GM12891 (cell line): ENCODE measurements at regions not wholly inside any gene's neighbourhood (a gene's known extent, or its start where the extent isn't known, plus 50 kb on each side); places are given as distances from the start of the nearest gene placed in this dataset.

ENCODE experiments used
- DNase-seq: peaks from one replicate; pipeline ENCODE4 v3.0.0; 2011; ENCODE audit warnings: low spot score; ENCODE audit not compliant: insufficient read length
- FAIRE-seq: peaks from 2 replicates; lab custom pipeline; 2011; peaks lifted over from hg19 to GRCh38; lab: Jason Lieb, UNC
- PAX5 ChIP-seq: IDR thresholded peaks from 2 replicates; pipeline ENCODE4 v1.6.1; 2011; ENCODE audit warnings: low read length, moderate library complexity, mild to moderate bottlenecking; ENCODE audit not compliant: insufficient read depth, severe bottlenecking
- POLR2A ChIP-seq: IDR thresholded peaks from 2 replicates; pipeline ENCODE4 v1.6.1; 2011; ENCODE audit warnings: low read depth, low read length, control low read depth
- POLR2AphosphoS5 ChIP-seq: IDR thresholded peaks from 2 replicates; pipeline ENCODE4 v1.6.1; 2011; ENCODE audit warnings: low read depth, low read length, control low read depth
- POU2F2 ChIP-seq: IDR thresholded peaks from 2 replicates; pipeline ENCODE4 v1.6.1; 2011; ENCODE audit warnings: low read depth, mild to moderate bottlenecking, control low read depth, low read length, moderate library complexity
- SPI1 ChIP-seq: IDR thresholded peaks from 2 replicates; pipeline ENCODE4 v1.6.1; 2011; ENCODE audit warnings: low read depth, low read length, control low read depth
- TAF1 ChIP-seq: IDR thresholded peaks from 2 replicates; pipeline ENCODE4 v1.6.1; 2011; ENCODE audit warnings: low read depth, low read length, control low read depth

- TF ChIP-seq PAX5: no peak
- TF ChIP-seq POU2F2: no peak
- no peak for TF ChIP-seq TAF1
- FAIRE-seq (no peak), DNase-seq (no peak)
Measured at GRCh38 chr1:82710091-82710490, 909.4 kb downstream of the ADGRL2 start.

GRCh38 chr1:82707681-82708080, 906.9 kb downstream of the ADGRL2 start:
- DNase-seq: no peak
- TF ChIP-seq POU2F2: no peak
- no peak for TF ChIP-seq TAF1
- no peak for TF ChIP-seq POLR2A
- no peak for TF ChIP-seq PAX5
- FAIRE-seq: no peak

GRCh38 chr1:82706741-82707140, 906.0 kb downstream of the ADGRL2 start:
- TF ChIP-seq TAF1: no peak
- TF ChIP-seq POLR2A: no peak
- no peak for TF ChIP-seq POU2F2
- TF ChIP-seq SPI1: no peak
- no peak for TF ChIP-seq PAX5
- TF ChIP-seq POLR2AphosphoS5: no peak
- DNase-seq (no peak), FAIRE-seq (no peak)

DNA sequence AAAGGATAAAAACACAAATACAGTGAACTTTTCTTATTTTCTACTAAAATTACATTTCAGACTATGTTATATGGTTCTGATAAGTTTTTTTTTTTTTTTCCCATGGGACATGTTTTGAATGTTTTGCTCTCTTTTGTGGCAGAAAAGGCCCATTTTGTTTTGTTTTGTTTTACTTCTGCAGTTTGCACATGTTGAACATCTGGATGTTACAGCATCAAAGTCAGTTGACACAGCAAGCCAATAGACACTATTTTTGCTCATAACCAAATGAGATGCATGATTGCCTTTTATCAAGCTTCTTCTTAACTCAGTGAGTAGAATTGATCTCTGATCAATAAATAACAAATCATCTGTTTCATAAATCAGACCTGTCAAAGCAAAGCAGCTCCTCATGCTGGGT, 904.2 kb downstream of the ADGRL2 start:
- no peak for DNase-seq
- TF ChIP-seq POU2F2 (no peak), POLR2A (no peak)
- no peak for FAIRE-seq

DNA sequence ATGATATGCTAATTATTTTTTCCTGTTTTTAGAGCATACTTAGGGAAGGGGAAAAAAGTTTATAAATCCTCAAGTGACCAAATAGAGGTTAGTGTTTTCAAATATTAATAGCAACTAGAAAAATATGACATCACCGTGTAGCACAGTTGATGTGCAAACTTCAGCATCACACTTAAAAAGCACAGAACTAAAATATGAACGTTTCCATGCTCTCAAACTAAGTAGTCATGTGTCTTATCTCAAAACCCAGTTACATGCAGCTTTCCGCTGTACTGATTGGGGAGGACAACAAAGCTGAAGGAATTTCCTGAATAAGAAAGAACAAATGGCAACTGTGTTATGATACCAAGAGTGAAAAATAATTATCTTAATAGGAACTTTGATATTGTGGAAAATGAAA, 903.7 kb downstream of the ADGRL2 start:
- FAIRE-seq: no peak
- TF ChIP-seq SPI1 (no peak), POLR2A (no peak), TAF1 (no peak), POU2F2 (no peak), PAX5 (no peak), POLR2AphosphoS5 (no peak)
- DNase-seq: no peak

DNA sequence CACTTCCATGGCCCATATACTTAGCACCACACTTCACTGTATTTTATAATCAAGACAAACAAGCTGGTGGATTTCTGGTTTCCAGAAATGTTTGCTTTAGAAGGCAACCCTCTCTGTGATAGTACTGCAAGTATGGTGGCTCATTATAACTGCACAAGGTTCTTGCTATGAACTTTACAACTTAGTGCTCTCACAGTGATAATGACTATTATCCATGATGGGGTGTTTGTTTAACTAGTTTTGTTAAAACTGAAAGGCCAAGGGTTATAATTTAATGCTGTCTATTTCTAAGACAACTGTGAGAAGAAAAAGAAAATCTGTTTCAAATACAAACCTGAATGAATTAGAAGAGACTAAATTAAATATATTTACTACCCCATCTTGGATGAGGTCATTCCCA, 903.2 kb downstream of the ADGRL2 start:
- TF ChIP-seq TAF1: no peak
- no peak for TF ChIP-seq POLR2A
- DNase-seq (no peak), FAIRE-seq (no peak)

DNA sequence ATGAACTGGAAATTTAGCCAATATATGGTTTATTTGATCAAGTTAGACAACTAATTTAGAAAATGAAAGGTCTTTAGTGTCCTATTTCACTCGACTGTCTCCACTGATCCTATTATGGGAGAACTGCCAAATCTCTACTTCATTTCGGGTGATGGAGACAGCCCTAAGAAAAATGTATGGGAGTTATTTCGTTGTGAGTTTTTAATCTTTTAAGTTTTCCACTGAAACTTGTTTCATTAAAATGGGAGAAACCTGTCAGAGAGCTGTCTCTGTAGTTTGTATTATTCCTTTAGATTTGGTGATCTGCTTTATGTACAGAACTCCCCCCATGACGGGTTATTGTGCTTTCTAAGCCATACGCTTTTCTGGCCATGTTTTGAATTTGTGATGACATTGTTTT, 899.7 kb downstream of the ADGRL2 start:
- no peak for FAIRE-seq
- DNase-seq: no peak

DNA sequence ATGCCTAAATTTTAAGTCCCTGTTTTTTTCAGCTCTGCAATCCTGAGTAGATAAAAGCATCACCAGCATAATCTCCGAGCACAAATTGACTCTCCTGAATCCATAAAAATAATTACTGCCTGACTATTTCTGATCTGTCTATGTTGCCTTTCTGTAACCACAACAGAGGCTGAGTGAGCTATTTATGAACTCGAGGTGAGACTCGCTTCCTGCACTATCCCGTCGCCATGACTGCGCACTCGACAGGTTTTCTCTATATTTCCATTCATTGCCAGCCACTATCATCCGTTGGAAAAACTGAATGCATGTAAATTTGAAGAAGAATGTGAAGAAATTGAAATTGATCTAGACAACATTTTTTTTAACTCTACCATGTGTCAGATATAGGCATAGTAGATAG, 897.2 kb downstream of the ADGRL2 start:
- no peak for FAIRE-seq
- no peak for DNase-seq

More for the DNA sequence above, 899.7 kb downstream of the ADGRL2 start:
- TF ChIP-seq POU2F2 (no peak), TAF1 (no peak), PAX5 (no peak), POLR2AphosphoS5 (no peak), SPI1 (no peak), POLR2A (no peak)

GRCh38 chr1:82695443-82695842, 894.7 kb downstream of the ADGRL2 start:
- DNase-seq (no peak), FAIRE-seq (no peak)
- TF ChIP-seq PAX5 (no peak), TAF1 (no peak)

More for the DNA sequence above, 897.2 kb downstream of the ADGRL2 start:
- TF ChIP-seq TAF1: no peak

- FAIRE-seq (no peak), DNase-seq (no peak)
- no peak for TF ChIP-seq POLR2AphosphoS5
- TF ChIP-seq TAF1: no peak
- TF ChIP-seq PAX5: no peak
- TF ChIP-seq POU2F2: no peak
- TF ChIP-seq POLR2A: no peak
- TF ChIP-seq SPI1: no peak
Measured at GRCh38 chr1:82690411-82690810, 889.7 kb downstream of the ADGRL2 start.

DNA sequence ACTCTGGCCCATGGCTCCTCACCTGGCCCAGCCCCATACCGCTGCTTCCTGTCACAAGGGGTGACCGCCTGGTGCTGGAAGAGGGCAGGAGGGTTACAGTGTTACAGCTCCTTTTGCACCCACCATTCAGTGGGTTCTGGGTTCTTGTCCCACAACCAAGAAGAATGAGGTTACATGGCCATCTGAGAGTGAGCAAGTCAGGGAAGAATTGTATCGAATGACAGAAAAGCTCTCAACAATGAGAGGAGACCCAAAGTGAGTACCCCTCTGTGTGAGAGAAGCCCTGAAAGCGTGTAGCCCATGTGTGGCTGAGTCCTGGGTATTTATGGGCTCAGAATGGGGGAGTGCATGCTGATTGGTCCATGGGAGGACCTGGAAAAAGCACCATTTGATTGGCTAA, 888.5 kb downstream of the ADGRL2 start:
- FAIRE-seq (no peak), DNase-seq (no peak)
- TF ChIP-seq PAX5 (no peak), POLR2A (no peak), TAF1 (no peak), SPI1 (no peak), POU2F2 (no peak), POLR2AphosphoS5 (no peak)

GRCh38 chr1:82686774-82687173, 886.0 kb downstream of the ADGRL2 start:
- DNase-seq (no peak), FAIRE-seq (no peak)
- TF ChIP-seq SPI1 (no peak), TAF1 (no peak), PAX5 (no peak), POLR2A (no peak), POLR2AphosphoS5 (no peak), POU2F2 (no peak)
